CD8-positive, alpha-beta memory T cell (primary cell): ENCODE measurements at regions not wholly inside any gene's neighbourhood (a gene's known extent, or its start where the extent isn't known, plus 50 kb on each side); places are given as distances from the start of the nearest gene placed in this dataset.
"Not testable (repeated sequence)": the region's sequence is repeated elsewhere in the genome, so short reads cannot be mapped to it uniquely, and the experiment has no call there.

Experiments used
- CTCF ChIA-PET: fragments of 350-600 bp; sonication (Branson Sonifier 250); formaldehyde crosslinking; loops from one replicate; lab custom pipeline; 2021; ENCODE audit warnings: antibody characterized with exemption; lab: Charles Lee
- POLR2A ChIA-PET: fragments of 350-600 bp; sonication (Branson Sonifier 250); formaldehyde crosslinking; loops from one replicate; lab custom pipeline; 2021; ENCODE audit warnings: antibody characterized with exemption; lab: Charles Lee
- DNase-seq, 5 donors: peaks; one replicate each; pipeline versions ENCODE4 v3.0.0 to v3.0.0-alpha.2; 2020 to 2022; ENCODE audit warnings: mixed read lengths in 1 of 5
- H3K27ac ChIP-seq: one replicate; pipeline ENCODE4 v1.7.0; 2013; ENCODE audit warnings: low read depth, mild to moderate bottlenecking, low read length, moderate library complexity
- H3K27me3 ChIP-seq: 2 replicates; pipeline ENCODE4 v1.7.0; 2013; ENCODE audit warnings: low read length, mild to moderate bottlenecking; ENCODE audit not compliant: insufficient read depth, poor library complexity, severe bottlenecking
- H3K36me3 ChIP-seq: 2 replicates; pipeline ENCODE4 v1.7.0; 2013; ENCODE audit warnings: mild to moderate bottlenecking, low read length, moderate library complexity; ENCODE audit not compliant: insufficient read depth
- H3K4me1 ChIP-seq: 2 replicates; pipeline ENCODE4 v1.7.0; 2013; ENCODE audit warnings: mild to moderate bottlenecking, low read length, moderate library complexity; ENCODE audit not compliant: insufficient read depth
- H3K4me3 ChIP-seq: 2 replicates; pipeline ENCODE4 v1.7.0; 2013; ENCODE audit warnings: mild to moderate bottlenecking, low read length
- H3K9me3 ChIP-seq: 2 replicates; pipeline ENCODE4 v1.7.0; 2013; ENCODE audit warnings: mild to moderate bottlenecking, low read length
- H3K27ac Mint-ChIP-seq, 8 donors: one replicate each; pipeline ENCODE4 v1.8.0; 2020 to 2021; ENCODE audit warnings: mixed read lengths in 8 of 8, mild to moderate bottlenecking in 6 of 8, inconsistent platforms in 3 of 8, moderate library complexity in 3 of 8
- H3K27me3 Mint-ChIP-seq, 2 donors: one replicate each; pipeline ENCODE4 v1.8.0; 2020 to 2021; ENCODE audit warnings: mixed read lengths in 2 of 2, mild to moderate bottlenecking in 1 of 2, moderate library complexity in 1 of 2
- H3K36me3 Mint-ChIP-seq, 3 donors: one replicate each; pipeline ENCODE4 v1.8.0; 2020 to 2021; ENCODE audit warnings: mixed read lengths in 3 of 3, inconsistent platforms in 1 of 3, mild to moderate bottlenecking in 1 of 3
- H3K4me1 Mint-ChIP-seq, 3 donors: one replicate each; pipeline ENCODE4 v1.8.0; 2020 to 2021; ENCODE audit warnings: mixed read lengths in 3 of 3, inconsistent platforms in 1 of 3, mild to moderate bottlenecking in 1 of 3
- H3K4me3 Mint-ChIP-seq, 7 donors: one replicate each; pipeline ENCODE4 v1.8.0; 2020 to 2021; ENCODE audit warnings: mixed read lengths in 7 of 7, mild to moderate bottlenecking in 6 of 7, moderate library complexity in 4 of 7, inconsistent platforms in 2 of 7
- H3K9me3 Mint-ChIP-seq, 5 donors: one replicate each; pipeline ENCODE4 v1.8.0; 2020 to 2022; ENCODE audit warnings: mixed read lengths in 5 of 5, mild to moderate bottlenecking in 3 of 5, moderate library complexity in 2 of 5, inconsistent platforms in 1 of 5

DNA sequence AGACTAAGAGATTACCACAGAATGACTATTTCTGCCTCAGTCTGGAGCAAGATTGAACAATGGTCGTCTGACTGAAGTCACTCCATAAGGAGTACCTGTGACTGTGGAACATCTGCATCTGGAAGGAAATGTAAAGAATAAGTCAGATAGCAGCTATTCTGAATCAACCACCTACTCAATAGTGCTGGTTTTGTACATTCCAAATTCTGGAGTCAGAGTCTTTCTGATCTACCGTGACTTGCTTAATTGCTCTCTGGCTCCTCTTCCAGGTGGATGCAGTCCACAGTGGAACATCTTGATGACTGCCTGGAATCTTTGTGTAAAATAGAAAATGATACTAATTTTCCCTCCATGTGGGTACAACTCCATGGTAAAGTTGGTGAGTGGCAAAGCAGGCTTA is 156.3 kb upstream of the SEMA3C start:
- Mint-ChIP-seq H3K36me3 (no peaks in the 10 kb centered on the region), H3K4me1 (no peaks in the 10 kb centered on the region), H3K27me3 (no peaks in the 10 kb centered on the region), H3K27ac (no peak overlapping the region), H3K9me3 (peaks cover 13 to 37% (median 23%) of the 10 kb centered on the region in 5 donors), H3K4me3 (no peak overlapping the region)
- Histone ChIP-seq H3K9me3 (no peaks in the 10 kb centered on the region), H3K27me3 (no peaks in the 10 kb centered on the region), H3K36me3 (no peaks in the 10 kb centered on the region), H3K27ac (no peak overlapping the region), H3K4me3 (no peak overlapping the region), H3K4me1 (no peaks in the 10 kb centered on the region)
- ChIA-PET CTCF (no interaction called here), POLR2A (no interaction called here)
- DNase-seq, result no peak

DNA sequence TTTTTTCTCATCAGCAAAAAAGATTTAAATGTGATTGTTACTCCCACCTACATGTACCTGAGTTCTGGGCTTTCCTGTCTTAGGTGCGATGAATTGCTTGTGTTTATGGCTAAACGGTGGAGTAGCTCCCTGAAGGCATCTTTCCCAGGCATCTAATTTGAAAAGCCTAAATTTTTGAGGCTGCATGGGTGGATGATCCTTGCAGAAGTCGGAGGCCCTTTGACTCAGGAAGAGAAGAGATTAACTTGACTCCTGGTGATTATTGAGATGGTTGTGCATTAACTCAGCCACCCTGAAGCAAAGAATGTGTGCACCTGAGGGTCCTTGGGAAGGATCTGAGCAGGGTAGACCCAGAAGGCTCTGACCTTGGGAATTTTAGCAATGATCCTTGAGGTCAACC is 155.6 kb upstream of the SEMA3C start:
- Mint-ChIP-seq H3K4me3 (no peak overlapping the region), H3K36me3 (no peaks in the 10 kb centered on the region), H3K4me1 (no peaks in the 10 kb centered on the region), H3K27me3 (no peaks in the 10 kb centered on the region), H3K27ac (no peak overlapping the region), H3K9me3 (peaks cover 15 to 35% (median 23%) of the 10 kb centered on the region in 5 donors)
- POLR2A ChIA-PET, result no interaction called here
- no peak overlapping the region for H3K27ac ChIP-seq
- no peak for DNase-seq
- H3K4me3 ChIP-seq, result no peak overlapping the region
- no peaks in the 10 kb centered on the region for H3K36me3 ChIP-seq
- H3K27me3 ChIP-seq, result no peaks in the 10 kb centered on the region
- no peaks in the 10 kb centered on the region for H3K4me1 ChIP-seq
- H3K9me3 ChIP-seq, result no peaks in the 10 kb centered on the region
- CTCF ChIA-PET, result no interaction called here

DNA sequence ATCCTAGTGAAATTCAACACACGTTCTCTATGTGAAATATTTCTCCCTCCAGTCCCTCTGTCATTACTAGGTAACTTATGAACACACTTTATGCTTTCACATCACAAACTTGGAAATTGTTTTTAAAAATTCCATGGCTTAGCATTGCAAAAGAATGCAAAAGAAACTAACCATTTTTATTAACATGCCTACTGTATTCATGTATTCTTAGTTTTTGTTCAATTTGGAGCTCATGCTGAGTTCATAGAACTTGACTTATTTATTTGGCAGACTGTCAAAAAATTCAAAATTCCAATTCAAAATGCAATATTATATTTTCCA is 155.0 kb upstream of the SEMA3C start:
- H3K36me3 Mint-ChIP-seq, result no peaks in the 10 kb centered on the region
- H3K27me3 Mint-ChIP-seq, result no peaks in the 10 kb centered on the region
- POLR2A ChIA-PET, result no interaction called here
- CTCF ChIA-PET, result no interaction called here
- no peak overlapping the region for H3K27ac ChIP-seq
- H3K27me3 ChIP-seq, result no peaks in the 10 kb centered on the region
- no peaks in the 10 kb centered on the region for H3K36me3 ChIP-seq
- no peak overlapping the region for H3K4me3 Mint-ChIP-seq
- H3K4me1 Mint-ChIP-seq, result no peaks in the 10 kb centered on the region
- H3K9me3 Mint-ChIP-seq, result peaks cover 15 to 35% (median 24%) of the 10 kb centered on the region in 5 donors
- no peak for DNase-seq
- H3K4me3 ChIP-seq, result no peak overlapping the region
- H3K4me1 ChIP-seq, result no peaks in the 10 kb centered on the region
- no peak overlapping the region for H3K27ac Mint-ChIP-seq
- H3K9me3 ChIP-seq, result no peaks in the 10 kb centered on the region

DNA sequence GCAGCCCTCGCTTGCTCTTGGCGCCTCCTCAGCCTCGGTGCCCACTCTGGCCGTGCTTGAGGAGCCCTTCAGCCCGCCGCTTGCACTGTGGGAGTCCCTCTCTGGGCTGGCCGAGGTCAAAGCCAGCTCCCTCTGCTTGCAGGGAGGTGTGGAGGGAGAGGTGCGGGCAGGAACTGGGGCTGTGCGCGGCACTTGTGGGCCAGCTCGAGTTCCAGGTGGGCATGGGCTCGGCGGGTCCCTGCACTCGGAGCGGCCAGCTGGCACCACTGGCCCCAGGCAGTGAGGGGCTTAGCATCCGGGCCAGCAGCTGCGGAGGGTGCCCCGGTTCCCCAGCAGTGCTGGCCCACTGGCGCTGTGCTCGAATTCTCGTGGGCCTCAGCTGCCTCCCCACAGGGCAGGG is 152.1 kb upstream of the SEMA3C start:
- H3K4me3 Mint-ChIP-seq, result no peak overlapping the region
- ChIA-PET CTCF (no interaction called here), POLR2A (no interaction called here)
- Histone ChIP-seq H3K9me3 (no peaks in the 10 kb centered on the region), H3K27me3 (no peaks in the 10 kb centered on the region), H3K4me3 (no peak overlapping the region), H3K4me1 (no peaks in the 10 kb centered on the region), H3K27ac (no peak overlapping the region), H3K36me3 (no peaks in the 10 kb centered on the region)
- DNase-seq, result no peak
- no peaks in the 10 kb centered on the region for H3K4me1 Mint-ChIP-seq
- H3K36me3 Mint-ChIP-seq, result no peaks in the 10 kb centered on the region
- H3K27ac Mint-ChIP-seq, result no peak overlapping the region
- no peaks in the 10 kb centered on the region for H3K27me3 Mint-ChIP-seq
- peaks cover 15 to 33% (median 25%) of the 10 kb centered on the region in 5 donors for H3K9me3 Mint-ChIP-seq

DNA sequence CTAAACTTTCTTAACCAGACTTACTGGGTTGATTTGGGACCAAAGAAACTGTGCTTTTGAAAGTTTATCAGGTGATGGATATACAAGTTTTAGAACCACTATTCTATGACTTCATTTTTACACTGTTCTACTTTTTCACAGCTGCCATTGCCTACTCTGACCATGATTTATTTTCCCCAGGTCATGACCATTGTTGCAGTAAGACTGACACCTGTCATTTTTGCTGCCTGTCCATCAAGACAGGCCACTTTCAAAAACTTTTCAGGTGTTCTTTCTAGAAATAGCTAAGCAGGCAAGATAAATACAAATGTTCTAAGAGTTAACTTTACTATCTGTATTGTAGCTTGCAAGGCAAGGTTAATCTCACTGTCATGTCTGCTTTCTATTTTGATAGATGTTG is 147.9 kb upstream of the SEMA3C start:
- Histone ChIP-seq H3K4me1 (no peaks in the 10 kb centered on the region), H3K27ac (no peak overlapping the region), H3K9me3 (no peaks in the 10 kb centered on the region), H3K36me3 (no peaks in the 10 kb centered on the region), H3K4me3 (no peak overlapping the region), H3K27me3 (no peaks in the 10 kb centered on the region)
- CTCF ChIA-PET, result no interaction called here
- H3K4me3 Mint-ChIP-seq, result no peak overlapping the region
- no peak for DNase-seq
- H3K9me3 Mint-ChIP-seq, result peaks cover 3 to 39% (median 8%) of the 10 kb centered on the region in 5 donors
- H3K36me3 Mint-ChIP-seq, result no peaks in the 10 kb centered on the region
- no peaks in the 10 kb centered on the region for H3K4me1 Mint-ChIP-seq
- no peak overlapping the region for H3K27ac Mint-ChIP-seq
- H3K27me3 Mint-ChIP-seq, result no peaks in the 10 kb centered on the region
- POLR2A ChIA-PET, result no interaction called here

DNA sequence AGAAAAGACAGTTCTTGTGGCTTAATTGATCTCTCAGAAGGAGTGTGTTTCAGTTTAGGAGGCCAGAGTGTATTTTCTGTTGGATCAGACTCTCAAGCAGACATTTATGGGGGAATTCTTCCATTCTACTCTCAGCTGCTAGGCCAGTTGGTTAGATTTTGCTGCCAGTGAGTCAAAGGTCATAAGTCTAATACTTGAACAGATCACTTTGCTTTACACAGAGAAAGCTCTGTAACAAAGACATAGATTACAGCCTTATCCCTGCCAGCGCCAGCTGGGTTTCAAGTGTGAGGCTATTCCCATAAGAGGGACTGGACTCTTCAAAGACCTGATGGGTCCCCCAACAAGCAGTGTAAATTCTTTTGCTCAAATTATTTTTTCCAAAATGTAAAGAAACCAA is 145.6 kb upstream of the SEMA3C start:
- no peaks in the 10 kb centered on the region for H3K27me3 ChIP-seq
- H3K36me3 ChIP-seq, result no peaks in the 10 kb centered on the region
- Mint-ChIP-seq H3K27ac (no peak overlapping the region), H3K4me3 (no peak overlapping the region), H3K36me3 (no peaks in the 10 kb centered on the region), H3K9me3 (peaks cover 2 to 29% (median 6%) of the 10 kb centered on the region in 5 donors), H3K4me1 (no peaks in the 10 kb centered on the region), H3K27me3 (no peaks in the 10 kb centered on the region)
- CTCF ChIA-PET, result no interaction called here
- no peaks in the 10 kb centered on the region for H3K9me3 ChIP-seq
- DNase-seq, result no peak
- POLR2A ChIA-PET, result no interaction called here
- no peak overlapping the region for H3K27ac ChIP-seq
- H3K4me1 ChIP-seq, result no peaks in the 10 kb centered on the region
- H3K4me3 ChIP-seq, result no peak overlapping the region

DNA sequence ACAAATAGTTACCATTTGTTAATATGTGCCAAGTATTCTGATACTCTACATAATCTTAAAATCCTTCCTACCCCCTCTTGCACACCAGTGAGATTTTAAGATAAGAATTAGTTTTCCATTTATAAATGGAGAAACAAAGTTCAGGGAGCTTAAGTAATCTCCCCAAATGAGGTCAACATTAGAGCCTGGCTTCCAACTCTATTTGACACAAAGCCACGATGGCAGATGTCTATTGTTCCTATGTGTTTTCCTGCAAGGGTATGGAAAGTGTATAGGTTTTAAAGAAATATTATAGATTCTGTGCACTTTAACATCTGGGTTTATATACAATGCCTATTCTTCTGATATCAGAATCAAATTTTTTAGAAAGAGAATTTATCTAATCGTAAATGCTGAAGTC is 143.9 kb upstream of the SEMA3C start:
- no peak overlapping the region for H3K4me3 ChIP-seq
- H3K27ac ChIP-seq, result no peak overlapping the region
- no peaks in the 10 kb centered on the region for H3K4me1 ChIP-seq
- H3K4me1 Mint-ChIP-seq, result no peaks in the 10 kb centered on the region
- H3K36me3 ChIP-seq, result no peaks in the 10 kb centered on the region
- ChIA-PET POLR2A (no interaction called here), CTCF (no interaction called here)
- H3K27ac Mint-ChIP-seq, result no peak overlapping the region
- H3K9me3 Mint-ChIP-seq, result peaks cover 2 to 29% (median 5%) of the 10 kb centered on the region in 5 donors
- no peak overlapping the region for H3K4me3 Mint-ChIP-seq
- DNase-seq, result no peak
- H3K27me3 ChIP-seq, result no peaks in the 10 kb centered on the region
- no peaks in the 10 kb centered on the region for H3K9me3 ChIP-seq
- H3K36me3 Mint-ChIP-seq, result no peaks in the 10 kb centered on the region
- H3K27me3 Mint-ChIP-seq, result no peaks in the 10 kb centered on the region

DNA sequence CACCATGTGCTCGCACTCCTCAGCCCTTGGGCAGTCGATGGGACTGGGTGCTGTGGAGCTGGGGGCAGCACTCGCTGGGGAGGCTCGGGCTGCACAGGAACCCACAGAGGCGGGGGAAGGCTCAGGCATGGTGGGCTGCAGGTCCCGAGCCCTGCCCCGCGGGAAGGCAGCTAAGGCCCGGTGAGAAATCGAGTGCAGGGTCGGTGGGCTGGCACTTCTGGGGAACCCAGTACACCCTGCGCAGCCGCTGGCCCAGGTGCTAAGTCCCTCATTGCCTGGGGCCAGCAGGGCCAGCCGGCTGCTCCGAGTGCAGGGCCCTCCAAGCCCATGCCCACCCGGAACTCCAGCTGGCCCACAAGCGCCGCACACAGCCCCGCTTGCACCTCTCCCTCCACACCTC is 138.6 kb upstream of the SEMA3C start:
- H3K4me1 Mint-ChIP-seq, CTCF ChIA-PET, H3K4me3 ChIP-seq, H3K4me3 Mint-ChIP-seq, H3K9me3 ChIP-seq, H3K27me3 ChIP-seq, H3K27ac Mint-ChIP-seq, H3K27ac ChIP-seq, H3K4me1 ChIP-seq, DNase-seq, H3K36me3 ChIP-seq, H3K36me3 Mint-ChIP-seq, H3K27me3 Mint-ChIP-seq, POLR2A ChIA-PET: not testable (repeated sequence)
- H3K9me3 Mint-ChIP-seq, result peaks cover 2 to 17% (median 6%) of the 10 kb centered on the region in 5 donors

DNA sequence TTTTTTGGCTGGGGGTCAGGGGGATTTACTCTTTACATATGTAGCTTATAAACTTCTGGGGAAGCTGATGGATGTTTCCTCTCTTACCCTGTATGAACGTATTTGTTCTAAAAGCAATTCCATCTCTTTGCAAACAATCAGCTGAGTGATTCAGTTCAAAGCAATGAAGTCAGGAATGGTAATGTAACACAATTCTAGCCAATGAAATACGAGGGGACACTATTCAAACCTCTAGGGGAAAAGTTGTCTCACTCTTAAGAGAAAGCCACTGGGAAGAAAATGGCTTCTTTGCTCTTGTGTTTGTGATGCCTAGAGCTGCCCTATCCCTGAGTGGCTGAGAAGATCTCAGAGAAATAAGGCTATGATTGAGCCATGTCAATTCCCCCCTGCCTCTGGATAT is 134.8 kb upstream of the SEMA3C start:
- H3K4me3 ChIP-seq, result no peak overlapping the region
- CTCF ChIA-PET, result no interaction called here
- Mint-ChIP-seq H3K36me3 (no peaks in the 10 kb centered on the region), H3K27me3 (no peaks in the 10 kb centered on the region), H3K27ac (no peak overlapping the region), H3K9me3 (peaks cover 10 to 31% (median 17%) of the 10 kb centered on the region in 5 donors), H3K4me3 (no peak overlapping the region), H3K4me1 (no peaks in the 10 kb centered on the region)
- no peaks in the 10 kb centered on the region for H3K4me1 ChIP-seq
- H3K27me3 ChIP-seq, result no peaks in the 10 kb centered on the region
- H3K36me3 ChIP-seq, result no peaks in the 10 kb centered on the region
- POLR2A ChIA-PET, result no interaction called here
- H3K9me3 ChIP-seq, result no peaks in the 10 kb centered on the region
- H3K27ac ChIP-seq, result no peak overlapping the region
- DNase-seq, result no peak
